Hematopoietic multipotent progenitor cell treated with erythropoietin and hydrocortisone succinate and interleukin-3 and kit ligand, for 15 days (in vitro differentiated cells): ENCODE measurements at regions not wholly inside any gene's neighbourhood (a gene's known extent, or its start where the extent isn't known, plus 50 kb on each side); places are given as distances from the start of the nearest gene placed in this dataset.

Source experiments
- DNase-seq: peaks from one replicate; pipeline ENCODE4 v3.0.0-alpha.2; 2015; ENCODE audit warnings: low spot score

DNA sequence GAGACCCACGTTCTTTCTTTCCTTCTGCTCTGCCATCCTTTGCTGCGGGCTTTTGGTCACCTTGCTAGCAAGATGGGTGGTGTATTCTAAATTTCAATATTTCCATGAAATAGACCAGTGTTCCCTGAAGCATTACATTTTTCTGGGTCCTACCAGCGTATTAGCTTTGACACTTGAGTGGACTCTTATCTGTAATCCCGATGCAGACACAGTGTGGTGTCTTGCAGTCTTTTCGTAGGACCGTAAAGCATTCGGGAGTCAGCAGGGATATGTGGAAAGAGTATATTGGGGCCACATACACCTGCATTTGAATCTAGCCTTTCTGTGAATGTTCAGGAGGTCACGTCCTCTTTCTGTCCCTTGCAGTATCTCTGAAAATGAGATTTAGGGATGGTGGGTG is 124.7 kb upstream of the CPEB4 start:
- DNase-seq = no peak

DNA sequence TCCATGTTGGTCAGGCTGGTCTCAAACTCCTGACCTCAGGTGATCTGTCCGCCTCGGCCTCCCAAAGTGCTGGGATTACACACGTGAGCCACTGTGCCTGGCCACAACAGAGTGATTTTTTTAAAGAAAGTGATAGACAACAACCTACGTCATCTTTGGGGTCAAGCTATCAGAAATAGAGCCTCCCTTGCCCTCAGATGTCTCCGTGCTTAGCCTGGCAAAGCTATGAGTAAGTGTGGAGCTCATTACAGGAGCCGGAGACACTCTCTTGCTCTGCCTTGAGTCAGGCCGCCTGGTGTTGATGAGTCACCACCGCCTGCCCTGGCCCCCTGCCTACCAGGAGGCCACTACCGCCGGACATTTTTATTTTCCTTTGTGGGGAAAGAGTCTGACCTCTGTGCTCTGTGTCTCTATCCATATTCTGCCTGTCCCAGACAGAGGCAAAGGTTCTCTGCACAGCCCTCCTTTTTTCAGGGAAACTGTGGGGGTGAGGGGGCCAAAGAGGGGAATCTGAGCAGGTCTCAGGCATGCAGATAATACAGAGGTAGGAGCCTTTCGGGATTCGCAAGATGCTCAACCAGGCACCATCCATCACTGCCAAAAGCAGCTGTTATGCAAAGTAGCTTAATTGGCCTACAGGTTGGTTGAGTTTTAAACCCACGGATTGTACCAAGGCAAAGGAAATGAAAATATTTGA is 123.7 kb upstream of the CPEB4 start:
- peak; percentile 64 for DNase-seq

DNA sequence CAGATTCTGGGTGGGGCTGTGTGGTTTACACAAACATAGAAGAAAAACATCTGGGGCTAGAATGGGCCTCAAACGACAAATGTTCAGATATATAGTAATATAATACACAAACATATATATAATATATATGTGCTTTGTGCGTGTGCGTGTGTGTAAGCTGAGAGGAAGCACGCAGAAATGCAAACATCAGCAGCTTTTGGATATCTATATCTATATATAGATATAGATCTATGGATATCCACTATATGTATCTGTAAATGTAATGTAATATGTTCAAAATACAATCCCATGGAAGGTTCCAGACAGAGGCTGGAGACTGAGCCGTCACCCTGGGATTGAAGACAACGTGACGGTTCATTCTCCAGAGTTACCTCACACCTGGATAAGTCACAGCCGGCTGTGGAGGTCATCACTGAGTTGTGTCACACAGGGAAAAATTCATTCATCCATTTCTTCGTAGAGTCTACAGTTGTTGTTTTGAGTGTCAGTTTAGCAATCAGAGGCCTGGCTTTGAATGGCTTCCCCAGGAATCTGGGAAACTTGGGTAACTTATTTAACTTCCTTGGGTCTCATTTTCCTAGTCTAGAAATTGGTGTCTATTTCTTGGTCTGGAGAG is 123.0 kb upstream of the CPEB4 start:
- DNase-seq = no peak

DNA sequence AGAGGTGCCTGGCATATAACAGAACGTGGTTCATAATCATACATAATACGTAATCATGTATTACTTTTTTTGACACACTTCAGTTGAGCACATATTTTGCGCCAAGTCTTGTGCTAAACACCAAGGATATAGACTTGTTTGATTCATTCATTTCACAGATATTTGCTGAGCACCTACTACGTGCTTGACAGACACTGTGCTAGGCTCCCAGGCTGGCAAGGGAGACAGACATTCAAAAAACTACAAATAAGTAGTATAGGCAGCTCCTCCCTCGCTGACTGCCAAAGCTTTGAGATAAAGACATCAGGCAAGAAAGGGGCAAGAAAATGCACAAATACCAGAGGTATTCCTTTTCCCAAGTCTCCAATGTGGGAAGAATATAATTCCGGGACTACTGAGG is 122.5 kb upstream of the CPEB4 start:
- DNase-seq = no peak

DNA sequence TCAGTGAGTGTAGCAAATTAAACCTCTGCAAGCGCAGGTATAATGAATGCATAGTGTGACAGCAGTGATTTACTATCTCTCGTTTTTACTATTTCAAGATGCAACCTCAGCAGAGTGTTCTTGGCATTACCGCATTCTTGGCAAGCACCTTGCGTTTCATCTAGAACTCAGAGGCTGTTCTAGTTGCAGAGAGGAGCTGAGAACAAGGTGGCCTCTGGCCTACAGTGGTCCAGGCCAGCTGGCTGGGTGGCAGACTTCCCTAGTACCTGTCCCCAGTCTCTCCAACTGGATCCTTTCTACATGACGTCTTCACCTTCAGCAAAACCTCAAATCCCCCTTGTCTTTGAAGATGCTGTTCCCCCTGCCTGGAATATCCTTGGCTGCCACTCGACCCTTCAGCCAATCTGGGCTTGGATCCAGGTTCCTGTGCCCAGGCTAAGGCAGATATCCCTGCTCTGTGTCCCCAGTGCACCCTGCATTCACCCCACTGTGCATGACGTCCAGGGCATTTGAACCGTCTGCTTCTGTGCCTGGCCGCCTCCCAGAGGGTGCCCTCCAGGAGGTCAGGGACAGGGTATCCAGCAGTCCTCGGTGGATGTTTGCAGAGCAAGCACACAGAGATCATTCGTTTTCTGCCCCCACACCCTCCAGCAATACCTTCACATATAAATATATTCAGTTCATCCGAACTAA is 120.4 kb upstream of the CPEB4 start:
- DNase-seq = no peak

DNA sequence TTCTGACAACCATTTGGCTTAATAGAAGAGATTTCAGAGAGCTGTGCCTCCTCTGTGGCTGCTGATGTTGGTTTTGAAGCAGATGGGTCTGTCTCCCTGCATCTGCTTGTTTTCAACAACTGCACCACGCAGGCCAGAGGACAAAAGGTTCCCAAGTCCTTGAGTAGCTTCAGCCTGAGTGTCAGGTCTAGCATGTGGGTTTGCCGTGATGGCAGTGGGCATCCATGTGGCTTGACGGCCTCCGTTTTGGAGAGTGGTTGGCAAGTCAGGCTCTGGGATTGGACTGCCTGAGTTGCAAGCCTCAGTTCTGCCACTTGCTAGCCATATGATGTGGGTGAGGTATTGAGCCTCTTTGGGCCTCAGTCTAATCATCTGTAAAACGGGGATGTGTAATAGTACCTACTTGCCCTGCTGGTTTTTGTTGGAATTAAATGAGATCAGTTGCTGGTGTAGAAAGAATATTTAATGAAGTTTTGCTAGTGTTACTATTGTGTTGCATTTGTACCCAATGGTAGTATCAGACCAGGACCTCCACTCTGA is 119.8 kb upstream of the CPEB4 start:
- DNase-seq = no peak

DNA sequence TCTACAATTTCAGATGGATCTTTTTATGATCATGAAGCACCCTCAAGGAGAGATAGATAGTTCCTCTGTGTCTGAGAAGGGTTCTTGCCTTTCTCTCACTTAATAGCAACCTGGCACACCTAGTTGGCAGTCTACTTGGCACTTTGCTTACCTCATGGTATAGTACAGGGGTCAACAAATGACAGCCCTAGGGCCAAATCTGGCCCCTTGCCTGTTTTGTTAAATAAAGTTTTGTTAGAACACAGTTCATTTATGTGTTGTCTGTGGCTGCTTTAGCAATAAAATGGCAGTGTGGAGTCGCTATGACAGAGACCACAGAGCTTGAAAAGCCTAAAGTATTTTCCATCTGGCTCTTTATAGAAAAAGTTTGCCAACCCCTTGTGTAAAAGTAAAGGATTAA is 119.3 kb upstream of the CPEB4 start:
- DNase-seq = no peak

DNA sequence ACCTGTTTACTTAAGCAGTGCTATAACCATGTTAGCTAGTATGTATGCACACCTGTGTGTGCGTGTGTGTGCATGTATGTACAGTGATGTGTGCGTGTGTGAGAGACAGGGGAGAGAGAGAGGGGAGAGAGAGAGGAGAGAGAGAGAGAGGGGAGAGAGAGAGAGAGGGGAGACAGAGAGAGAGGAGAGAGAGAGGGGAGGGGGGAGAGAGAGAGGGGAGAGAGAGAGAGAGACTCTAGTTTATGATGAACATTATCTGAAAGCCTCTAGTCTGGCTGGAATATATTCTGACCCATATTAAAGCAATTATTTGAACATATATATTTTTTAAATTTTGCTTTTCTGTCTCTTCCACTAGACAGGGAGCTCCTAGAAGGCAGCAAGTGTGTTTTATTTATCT is 117.5 kb upstream of the CPEB4 start:
- DNase-seq = no peak

DNA sequence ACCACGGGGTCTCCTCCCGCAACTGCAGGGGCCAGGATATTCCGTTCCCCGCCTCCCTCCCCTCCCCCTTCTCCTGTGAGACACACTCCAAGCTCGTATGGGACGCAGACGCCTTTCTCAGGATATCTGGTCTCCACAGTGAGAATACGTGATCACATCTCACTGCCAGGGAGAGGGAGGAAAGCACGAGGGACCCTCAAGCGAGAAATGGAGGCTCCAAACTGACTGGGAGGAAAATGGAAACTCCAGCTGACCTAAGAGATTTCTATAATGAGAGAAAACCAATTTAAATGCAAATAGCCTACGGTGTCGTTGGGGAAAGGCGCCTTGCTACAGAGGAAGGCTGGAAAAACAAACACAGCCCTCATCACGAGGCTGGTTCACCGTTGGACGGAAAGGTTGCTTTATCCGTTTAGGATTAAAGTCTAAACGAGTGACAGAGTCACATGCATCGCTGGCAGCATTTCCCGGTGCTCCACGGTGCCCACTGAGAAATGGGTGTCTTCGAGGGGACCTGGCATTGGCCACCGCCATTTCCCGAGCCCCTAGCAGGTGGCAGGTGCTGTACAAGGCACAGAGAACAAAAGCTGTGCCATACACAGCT is 116.9 kb upstream of the CPEB4 start:
- no peak for DNase-seq

DNA sequence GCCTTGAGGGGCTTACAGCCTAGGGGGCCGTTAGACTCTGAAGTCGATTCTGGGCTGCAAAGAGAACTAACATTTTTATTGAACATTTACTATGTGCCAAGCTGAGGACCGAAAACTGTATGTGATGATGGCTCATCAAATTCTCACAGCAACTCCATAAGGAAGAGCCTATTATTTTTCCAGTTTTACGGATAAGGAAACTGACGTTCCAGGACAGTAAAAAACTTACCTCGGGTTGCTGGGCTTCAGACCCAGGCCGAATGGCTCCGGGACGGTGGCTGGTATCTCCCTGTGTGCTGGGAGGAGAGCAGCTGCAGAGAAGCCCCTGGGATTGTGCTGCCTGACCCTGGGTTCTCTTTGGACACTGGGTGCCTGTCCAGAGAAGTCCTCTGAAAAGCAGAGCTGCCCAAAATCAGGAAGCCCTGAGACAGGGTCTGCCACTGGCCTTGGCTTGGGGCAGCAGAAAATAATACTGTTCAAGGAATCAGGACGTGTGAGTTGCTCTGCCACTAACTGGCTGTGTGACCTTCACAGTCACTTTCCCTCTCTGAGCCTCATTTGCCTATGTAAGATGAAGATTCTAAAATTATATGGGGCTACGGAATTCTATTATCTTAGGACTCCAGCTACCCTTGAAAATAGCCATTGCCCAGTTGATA is 116.3 kb upstream of the CPEB4 start:
- peak; percentile 61 for DNase-seq

DNA sequence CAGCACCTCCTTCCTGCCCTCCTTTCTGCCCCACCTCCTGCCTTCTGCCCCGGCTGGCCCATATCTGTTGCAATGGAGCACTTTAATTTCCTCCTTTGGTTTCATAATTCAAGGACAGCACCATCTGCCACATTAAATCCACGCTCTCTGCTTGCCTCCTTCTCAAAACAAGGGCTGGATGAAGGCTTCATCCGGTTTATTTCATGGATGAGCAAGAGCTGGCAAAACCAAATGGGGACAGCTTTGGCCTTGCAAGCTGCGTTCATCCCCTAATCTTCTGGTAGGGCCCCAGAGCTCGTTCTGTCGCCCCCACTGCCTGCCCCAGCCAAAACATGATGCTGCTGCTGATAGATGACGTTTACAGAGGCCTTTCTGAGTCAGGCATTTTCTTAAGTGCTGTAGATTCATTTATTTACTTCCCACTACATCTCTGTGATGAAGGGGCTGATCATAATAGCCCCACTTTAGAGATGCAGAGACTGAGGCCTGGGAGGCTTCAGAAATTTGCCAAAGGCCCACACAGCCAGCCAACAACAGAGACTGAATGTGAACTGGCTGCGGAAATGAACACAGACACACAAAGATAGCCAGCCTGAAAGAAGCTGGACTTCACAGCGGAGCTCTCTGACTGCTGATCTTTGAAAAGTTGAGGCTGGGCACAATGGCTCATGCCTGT is 115.6 kb upstream of the CPEB4 start:
- peak; percentile 77 for DNase-seq

DNA sequence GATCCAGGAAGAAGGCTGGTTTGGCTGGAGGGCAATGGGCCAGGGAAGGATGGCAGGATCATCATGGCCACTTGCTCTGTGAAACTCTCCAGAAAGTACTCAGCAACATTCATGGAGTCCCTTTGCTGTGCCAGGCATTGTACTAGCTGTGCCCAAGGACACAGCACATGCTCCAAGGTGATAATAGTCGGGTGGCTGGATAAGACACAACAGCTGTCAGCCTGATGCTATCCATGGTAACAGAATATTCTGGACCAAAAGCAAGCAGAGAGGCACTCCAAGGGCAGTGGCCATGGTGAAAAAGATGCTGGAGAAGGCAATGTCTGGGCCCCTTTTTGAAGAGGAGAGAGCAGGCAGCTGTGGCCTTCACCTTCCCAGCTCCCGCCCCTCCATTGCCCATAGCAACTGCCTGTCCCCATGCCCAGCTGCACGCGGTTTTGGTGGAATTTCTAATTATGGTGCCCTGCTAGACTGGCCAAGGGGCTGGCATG is 113.8 kb upstream of the CPEB4 start:
- DNase-seq = peak; percentile 32

DNA sequence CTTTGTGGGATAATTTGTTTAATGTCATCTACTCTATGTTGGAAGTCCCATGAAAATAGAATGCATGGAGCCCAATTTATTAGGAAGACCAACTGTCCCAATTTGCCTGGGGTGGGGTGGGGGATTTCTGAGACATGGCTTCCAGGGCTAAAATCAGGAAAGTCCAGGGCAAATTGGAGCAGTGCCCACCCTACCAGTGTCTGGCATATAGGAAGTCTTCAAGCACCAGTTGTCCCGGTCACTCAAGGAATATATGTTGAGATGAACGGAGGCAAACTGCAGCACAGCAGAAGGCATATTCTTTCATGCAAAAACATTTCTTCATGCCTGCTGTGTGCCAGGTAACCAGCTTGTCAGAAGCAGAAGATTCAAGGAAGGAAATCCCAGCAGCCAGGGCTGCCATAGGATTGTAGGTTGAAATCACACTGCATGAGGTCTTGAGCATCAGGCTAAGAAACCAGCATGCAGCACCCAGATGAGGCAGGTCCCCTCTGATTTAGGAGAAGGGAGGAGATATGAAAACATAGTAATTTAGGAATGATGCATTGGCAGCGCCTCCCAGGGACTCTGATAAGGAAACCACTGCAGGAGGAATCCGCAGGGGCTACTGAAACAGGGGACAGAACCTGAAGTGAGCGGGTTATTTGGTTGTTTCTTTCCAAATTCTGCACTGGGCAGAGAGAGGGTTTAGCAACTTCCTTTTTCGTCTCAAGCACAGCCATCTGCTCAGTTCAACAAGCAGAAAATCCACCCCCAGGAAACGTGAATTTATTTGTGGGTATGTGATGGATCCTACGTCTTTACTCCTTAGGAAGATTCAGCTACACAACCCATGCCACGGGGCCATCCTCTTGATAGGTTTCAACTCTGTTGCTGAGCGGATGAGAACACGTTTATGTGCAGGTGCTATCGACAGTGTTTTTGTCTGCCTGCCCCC is 112.6 kb upstream of the CPEB4 start:
- DNase-seq = no peak

DNA sequence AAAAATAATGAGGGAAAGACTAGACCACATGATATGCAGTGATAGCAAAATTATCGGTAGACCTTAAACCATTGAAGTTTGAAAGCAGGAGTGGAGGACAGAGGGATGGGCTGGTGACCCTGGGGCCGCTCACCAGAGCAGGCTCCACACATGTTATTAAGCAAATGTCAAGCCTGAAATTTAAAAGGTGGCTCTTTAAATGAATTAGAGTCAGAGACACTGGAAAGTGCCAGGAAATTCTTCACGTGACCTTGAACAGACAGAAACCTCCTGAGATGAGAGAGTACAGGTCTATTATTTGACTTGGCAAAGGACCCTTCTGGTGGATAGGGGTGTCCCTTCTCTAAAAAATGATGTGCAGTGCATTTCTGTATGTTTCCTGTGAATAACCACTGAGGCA is 111.0 kb upstream of the CPEB4 start:
- DNase-seq = no peak

DNA sequence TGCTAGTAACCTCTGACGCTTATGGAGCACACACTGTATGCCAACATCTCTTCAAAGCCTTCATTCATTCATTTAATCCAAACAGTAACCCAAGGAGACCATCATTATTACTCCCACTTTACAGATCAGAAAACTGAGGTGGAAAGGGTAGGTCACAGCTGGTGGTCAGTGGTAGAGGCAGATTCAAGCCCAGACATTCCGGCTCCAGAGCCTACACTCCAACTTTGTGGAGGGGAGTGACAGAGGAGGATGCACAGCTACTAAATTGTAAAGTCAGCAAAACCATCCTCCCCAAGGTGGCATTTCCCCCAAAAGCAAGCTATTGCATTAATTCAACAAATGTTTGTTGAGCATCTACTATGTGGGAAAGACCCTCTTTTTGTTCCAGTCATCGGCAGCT is 110.5 kb upstream of the CPEB4 start:
- no peak for DNase-seq

DNA sequence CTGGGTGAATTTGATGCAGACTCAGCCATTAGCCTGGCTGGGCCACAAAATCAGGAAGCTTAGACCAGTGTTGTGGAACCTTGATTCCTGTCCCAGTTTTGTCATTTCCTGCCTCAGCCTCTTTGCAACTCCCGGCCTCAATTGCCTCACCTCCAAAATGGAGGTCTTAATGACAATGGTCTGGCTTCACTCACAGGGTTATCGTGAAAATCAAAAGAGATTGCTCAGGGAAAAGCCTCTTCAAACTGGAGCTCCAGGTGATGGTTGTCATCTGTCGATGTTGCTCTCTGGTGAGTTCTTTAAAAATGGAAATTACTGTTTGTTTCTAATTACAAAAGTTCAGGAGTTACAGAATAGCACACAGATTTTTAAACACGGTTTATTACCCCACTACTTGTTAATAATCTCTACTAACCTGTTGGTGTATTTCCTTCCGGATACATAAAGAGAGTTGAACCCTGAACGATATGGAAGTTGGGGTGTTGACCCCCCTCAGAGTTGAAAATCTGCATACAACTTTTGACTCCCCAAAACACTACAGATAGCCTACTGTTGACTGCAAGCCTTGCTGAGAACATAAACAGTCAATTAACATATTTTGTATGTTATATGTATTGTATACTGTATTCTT is 109.9 kb upstream of the CPEB4 start:
- no peak for DNase-seq

DNA sequence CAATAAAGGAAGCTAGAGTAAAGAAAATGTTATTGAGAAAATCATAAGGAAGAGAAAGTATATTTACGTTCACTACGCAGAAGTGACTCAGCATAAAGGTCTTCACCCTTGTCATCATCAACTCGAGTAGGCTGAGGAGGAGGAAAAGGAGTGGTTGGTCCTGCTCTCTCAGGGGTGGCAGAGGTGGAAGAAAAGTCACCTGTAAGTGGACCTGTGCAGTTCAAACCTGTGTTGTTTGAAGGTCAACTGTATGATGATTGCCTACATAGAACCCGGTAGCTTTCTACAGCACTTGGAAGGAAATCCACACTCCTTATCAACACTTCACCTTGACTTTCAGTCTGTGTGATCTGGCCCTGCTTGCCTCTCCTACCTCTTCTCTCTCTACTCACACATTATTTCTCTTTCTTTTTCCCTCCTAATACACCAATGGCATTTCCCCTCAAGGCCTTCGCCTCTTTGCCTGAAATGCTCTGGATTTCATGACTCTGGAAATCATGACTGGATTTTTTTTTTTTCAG is 109.3 kb upstream of the CPEB4 start:
- DNase-seq = peak; percentile 86

DNA sequence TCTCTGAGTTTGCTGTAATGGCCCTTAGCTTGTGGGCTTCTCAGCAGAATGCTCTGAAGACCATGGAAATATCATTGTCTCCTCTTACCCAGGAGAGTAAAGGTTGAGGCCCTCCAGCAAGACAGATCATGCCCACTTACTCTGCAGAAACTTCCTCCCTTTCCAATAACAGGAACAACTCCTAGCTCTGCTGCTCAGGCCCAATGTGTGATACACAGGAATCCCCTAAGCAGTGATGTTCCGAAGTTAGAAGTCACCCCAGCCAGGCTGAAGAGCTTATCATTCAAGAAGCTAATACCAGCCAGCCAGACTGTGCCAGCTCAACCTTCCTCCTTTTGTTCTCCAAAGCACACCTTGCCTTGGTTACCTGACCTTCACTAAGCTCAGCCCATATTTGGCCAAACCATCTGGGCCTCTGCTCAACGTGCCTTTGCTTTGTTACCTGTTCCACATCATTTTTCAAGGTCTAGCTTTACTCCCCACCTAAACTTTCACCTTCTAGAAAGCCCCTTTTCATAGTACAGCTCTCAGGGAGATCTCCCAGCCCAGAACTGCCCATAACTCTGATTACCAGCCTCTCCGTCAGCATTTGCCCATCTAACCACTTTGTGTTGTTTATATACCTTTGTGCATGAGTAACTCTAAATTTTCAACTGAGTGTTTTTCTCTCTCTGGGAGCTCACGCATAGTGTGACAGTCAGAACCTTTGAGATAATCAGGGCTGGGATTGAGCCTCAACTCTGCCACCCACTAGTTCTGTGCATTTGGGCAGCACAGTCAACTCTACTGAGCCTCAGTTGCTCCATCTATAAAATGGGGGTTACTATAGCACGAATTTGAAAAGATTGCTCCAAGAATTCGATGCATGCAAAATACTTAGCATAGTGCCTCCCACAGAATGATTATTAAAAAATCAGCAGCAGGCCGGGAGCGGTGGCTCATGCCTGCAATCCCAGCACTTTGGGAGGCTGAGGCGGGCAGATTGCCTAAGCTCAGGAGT is 107.6 kb upstream of the CPEB4 start:
- peak; percentile 51 for DNase-seq
